ENCODE measurements at regions not wholly inside any gene's neighbourhood (a gene's known extent, or its start where the extent isn't known, plus 50 kb on each side); places are given as distances from the start of the nearest gene placed in this dataset.

- peak overlapping the region; percentile 64 to 84 (median 75) for H3K4me2 ChIP-seq
- H4K20me1 ChIP-seq = no peaks in the 10 kb centered on the region
- peaks cover 0 to 9% (median 0%) of the 10 kb centered on the region in 11 experiments; a peak in 3 of 22 replicates for H3K9me3 ChIP-seq (replicated peaks in 1 of 11)
- H3K9ac ChIP-seq = peak overlapping the region in 3 of 11 experiments; percentile 6 to 36 (median 20); a peak in 1 of 22 replicates
- no peaks in the 10 kb centered on the region for H3K27me3 ChIP-seq
- H3K4me3 ChIP-seq = no peak overlapping the region
- H3K4me1 ChIP-seq = peaks cover 70 to 100% (median 99%) of the 10 kb centered on the region in 10 experiments
- TF ChIP-seq Cebpa-rat (IDR thresholded peaks at IDR 0.05) = no peak
- H3K27ac ChIP-seq = peak overlapping the region in 10 of 11 experiments; percentile 4 to 79 (median 62); a peak in 18 of 22 replicates
- no peaks in the 10 kb centered on the region for H3K36me3 ChIP-seq
These were observed 202.3 kb upstream of the LPP start for GRCh38 chr3:187951452-187952190.

- Histone ChIP-seq H3K4me1 (peaks cover 81 to 100% (median 100%) of the 10 kb centered on the region in 10 experiments), H3K4me2 (peak overlapping the region; percentile 64 to 84 (median 75); a peak in 19 of 22 replicates), H3K4me3 (no peak overlapping the region), H3K36me3 (no peaks in the 10 kb centered on the region), H4K20me1 (no peaks in the 10 kb centered on the region), H3K9ac (no peak overlapping the region), H3K27ac (peak overlapping the region in 7 of 11 experiments; percentile 36 to 79 (median 64); a peak in 11 of 22 replicates), H3K9me3 (replicated peaks in 1 of 11) (peaks cover 0 to 9% (median 0%) of the 10 kb centered on the region in 11 experiments; a peak in 3 of 22 replicates), H3K27me3 (no peaks in the 10 kb centered on the region)
- TF ChIP-seq Cebpa-rat (IDR thresholded peaks at IDR 0.05) = no peak
These were observed 201.1 kb upstream of the LPP start for GRCh38 chr3:187952849-187953248.

GRCh38 chr3:187954516-187954872 lies 199.5 kb upstream of the LPP start:
- no peaks in the 10 kb centered on the region for H3K27me3 ChIP-seq
- H4K20me1 ChIP-seq = no peaks in the 10 kb centered on the region
- peaks cover 88 to 100% (median 100%) of the 10 kb centered on the region in 10 experiments for H3K4me1 ChIP-seq
- no peak for TF ChIP-seq Cebpa-rat (IDR thresholded peaks at IDR 0.05)
- H3K36me3 ChIP-seq = no peaks in the 10 kb centered on the region
- H3K9ac ChIP-seq = peak overlapping the region in 9 of 11 experiments; percentile 12 to 69 (median 40); a peak in 12 of 22 replicates
- peak overlapping the region in 10 of 11 experiments; percentile 41 to 98 (median 80); a peak in 19 of 22 replicates for H3K27ac ChIP-seq
- H3K4me2 ChIP-seq = peak overlapping the region; percentile 63 to 90 (median 76)
- no peak overlapping the region for H3K4me3 ChIP-seq
- peaks cover 0 to 9% (median 0%) of the 10 kb centered on the region in 11 experiments; a peak in 3 of 22 replicates for H3K9me3 ChIP-seq (replicated peaks in 1 of 11)

- Histone ChIP-seq H3K4me3 (no peak overlapping the region; a peak in 1 of 20 replicates), H3K27ac (peak overlapping the region in 10 of 11 experiments; percentile 41 to 98 (median 80); a peak in 19 of 22 replicates), H3K4me1 (peaks cover 88 to 100% (median 98%) of the 10 kb centered on the region in 10 experiments), H4K20me1 (no peaks in the 10 kb centered on the region), H3K4me2 (peak overlapping the region; percentile 63 to 90 (median 76)), H3K9ac (peak overlapping the region in 9 of 11 experiments; percentile 12 to 69 (median 40); a peak in 15 of 22 replicates), H3K27me3 (no peaks in the 10 kb centered on the region), H3K36me3 (no peaks in the 10 kb centered on the region), H3K9me3 (replicated peaks in 1 of 11) (peaks cover 0 to 9% (median 0%) of the 10 kb centered on the region in 11 experiments; a peak in 3 of 22 replicates)
- TF ChIP-seq Cebpa-rat (IDR thresholded peaks at IDR 0.05) = peak in 9 of 11 experiments; percentile 16 to 84 (median 46); a peak in 10 of 22 replicates
These were observed 198.9 kb upstream of the LPP start for GRCh38 chr3:187954873-187955586.

GRCh38 chr3:187955587-187955952 lies 198.4 kb upstream of the LPP start:
- H3K4me1 ChIP-seq = peaks cover 84 to 100% (median 98%) of the 10 kb centered on the region in 10 experiments
- TF ChIP-seq Cebpa-rat (IDR thresholded peaks at IDR 0.05) = no peak; a peak in 1 of 22 replicates
- H3K36me3 ChIP-seq = no peaks in the 10 kb centered on the region
- peak overlapping the region in 9 of 11 experiments; percentile 55 to 98 (median 80); a peak in 18 of 22 replicates for H3K27ac ChIP-seq
- H3K4me2 ChIP-seq = peak overlapping the region; percentile 63 to 90 (median 76)
- H3K9ac ChIP-seq = peak overlapping the region in 6 of 11 experiments; percentile 12 to 54 (median 37); a peak in 6 of 22 replicates
- H3K4me3 ChIP-seq = no peak overlapping the region; a peak in 1 of 20 replicates
- no peaks in the 10 kb centered on the region for H4K20me1 ChIP-seq
- H3K9me3 ChIP-seq (replicated peaks in 1 of 11) = peaks cover 0 to 9% (median 0%) of the 10 kb centered on the region in 11 experiments; a peak in 3 of 22 replicates
- H3K27me3 ChIP-seq = no peaks in the 10 kb centered on the region

- H3K4me1 ChIP-seq = peaks cover 68 to 100% (median 97%) of the 10 kb centered on the region in 10 experiments
- peak overlapping the region in 9 of 11 experiments; percentile 23 to 98 (median 80); a peak in 17 of 22 replicates for H3K27ac ChIP-seq
- no peak overlapping the region for H3K4me3 ChIP-seq
- no peaks in the 10 kb centered on the region for H3K27me3 ChIP-seq
- no peaks in the 10 kb centered on the region for H4K20me1 ChIP-seq
- peak overlapping the region in 5 of 11 experiments; percentile 62 to 73 (median 71); a peak in 7 of 22 replicates for H3K9ac ChIP-seq
- no peaks in the 10 kb centered on the region for H3K36me3 ChIP-seq
- peak overlapping the region; percentile 68 to 90 (median 77) for H3K4me2 ChIP-seq
- peaks cover 0 to 9% (median 0%) of the 10 kb centered on the region in 11 experiments; a peak in 2 of 22 replicates for H3K9me3 ChIP-seq (replicated peaks in 1 of 11)
- TF ChIP-seq Cebpa-rat (IDR thresholded peaks at IDR 0.05) = no peak
These were observed 196.8 kb upstream of the LPP start for GRCh38 chr3:187957165-187957581.

- peaks cover 66 to 100% (median 97%) of the 10 kb centered on the region in 10 experiments for H3K4me1 ChIP-seq
- no peaks in the 10 kb centered on the region for H4K20me1 ChIP-seq
- H3K36me3 ChIP-seq = no peaks in the 10 kb centered on the region
- H3K4me3 ChIP-seq = peak overlapping the region in 1 of 10 experiments; percentile 4; a peak in 1 of 20 replicates
- no peaks in the 10 kb centered on the region for H3K27me3 ChIP-seq
- peak overlapping the region in 5 of 11 experiments; percentile 62 to 73 (median 71); a peak in 9 of 22 replicates for H3K9ac ChIP-seq
- H3K4me2 ChIP-seq = peak overlapping the region; percentile 68 to 90 (median 77)
- TF ChIP-seq Cebpa-rat (IDR thresholded peaks at IDR 0.05) = no peak
- peak overlapping the region in 9 of 11 experiments; percentile 23 to 98 (median 80); a peak in 17 of 22 replicates for H3K27ac ChIP-seq
- peaks cover 0 to 8% (median 0%) of the 10 kb centered on the region in 11 experiments; a peak in 2 of 22 replicates for H3K9me3 ChIP-seq (replicated peaks in 1 of 11)
These were observed 196.4 kb upstream of the LPP start for GRCh38 chr3:187957582-187957981.

- no peaks in the 10 kb centered on the region for H3K36me3 ChIP-seq
- H3K4me1 ChIP-seq = peaks cover 68 to 100% (median 97%) of the 10 kb centered on the region in 10 experiments
- H3K27ac ChIP-seq = peak overlapping the region in 10 of 11 experiments; percentile 8 to 98 (median 80); a peak in 19 of 22 replicates
- H3K4me3 ChIP-seq = peak overlapping the region in 4 of 10 experiments; percentile 4 to 49 (median 32); a peak in 6 of 20 replicates
- H4K20me1 ChIP-seq = no peaks in the 10 kb centered on the region
- H3K27me3 ChIP-seq = no peaks in the 10 kb centered on the region
- no peaks in the 10 kb centered on the region for H3K9me3 ChIP-seq (replicated peaks in 1 of 11)
- 0 out of 22 replicates have a peak, but pooled peaks of 1 of the 11 experiments have one; percentile 25 for TF ChIP-seq Cebpa-rat (IDR thresholded peaks at IDR 0.05)
- H3K4me2 ChIP-seq = peak overlapping the region; percentile 68 to 90 (median 77)
- peak overlapping the region in 9 of 11 experiments; percentile 47 to 73 (median 64); a peak in 18 of 22 replicates for H3K9ac ChIP-seq
These were observed 195.4 kb upstream of the LPP start for GRCh38 chr3:187958432-187959003.
